Suprapubic skin (tissue), 3 donors: ENCODE measurements at regions not wholly inside any gene's neighbourhood (a gene's known extent, or its start where the extent isn't known, plus 50 kb on each side); places are given as distances from the start of the nearest gene placed in this dataset.

Experiments
- EP300 ChIP-seq: sonication (generic); formaldehyde crosslinking; IDR thresholded peaks from one replicate; pipeline ENCODE4 v1.6.1; 2017; ENCODE audit warnings: antibody characterized with exemption
- POLR2A ChIP-seq, 2 donors: fragments of 450-650 bp; IDR thresholded peaks; one replicate each; pipeline ENCODE4 v1.6.1; 2017; ENCODE audit warnings: antibody characterized with exemption in 2 of 2, mild to moderate bottlenecking in 2 of 2, moderate library complexity in 2 of 2
- TF ChIP-seq, protein P1 (sequence below), 2 donors: fragments of 200-600 bp in 1 of 2; fragments of 450-650 bp in 1 of 2; sonication (generic) in 1 of 2; IDR thresholded peaks; one replicate each; pipeline ENCODE4 v1.5.1; 2016 to 2019; ENCODE audit warnings: antibody characterized with exemption in 2 of 2, mild to moderate bottlenecking in 1 of 2, moderate library complexity in 1 of 2

DNA sequence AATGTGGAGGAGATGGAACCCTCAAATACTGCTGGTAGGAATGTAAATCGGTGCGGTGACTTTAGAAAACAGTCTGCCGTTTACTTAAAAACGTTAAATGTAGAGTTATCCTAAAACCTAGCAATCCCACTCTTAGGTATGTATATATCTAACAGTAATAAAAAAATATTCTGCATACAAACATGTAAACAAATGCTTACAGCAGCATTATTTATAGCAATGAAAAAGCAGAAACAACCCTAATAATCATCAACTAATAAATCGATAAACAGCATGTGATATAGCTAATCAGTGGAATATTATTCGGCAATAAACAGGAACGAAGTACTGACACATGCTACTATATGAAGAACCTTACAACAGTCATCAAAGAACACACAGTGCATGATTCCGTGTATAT, 144.7 kb downstream of the CNTN3 start:
- TF ChIP-seq, protein P1, sequence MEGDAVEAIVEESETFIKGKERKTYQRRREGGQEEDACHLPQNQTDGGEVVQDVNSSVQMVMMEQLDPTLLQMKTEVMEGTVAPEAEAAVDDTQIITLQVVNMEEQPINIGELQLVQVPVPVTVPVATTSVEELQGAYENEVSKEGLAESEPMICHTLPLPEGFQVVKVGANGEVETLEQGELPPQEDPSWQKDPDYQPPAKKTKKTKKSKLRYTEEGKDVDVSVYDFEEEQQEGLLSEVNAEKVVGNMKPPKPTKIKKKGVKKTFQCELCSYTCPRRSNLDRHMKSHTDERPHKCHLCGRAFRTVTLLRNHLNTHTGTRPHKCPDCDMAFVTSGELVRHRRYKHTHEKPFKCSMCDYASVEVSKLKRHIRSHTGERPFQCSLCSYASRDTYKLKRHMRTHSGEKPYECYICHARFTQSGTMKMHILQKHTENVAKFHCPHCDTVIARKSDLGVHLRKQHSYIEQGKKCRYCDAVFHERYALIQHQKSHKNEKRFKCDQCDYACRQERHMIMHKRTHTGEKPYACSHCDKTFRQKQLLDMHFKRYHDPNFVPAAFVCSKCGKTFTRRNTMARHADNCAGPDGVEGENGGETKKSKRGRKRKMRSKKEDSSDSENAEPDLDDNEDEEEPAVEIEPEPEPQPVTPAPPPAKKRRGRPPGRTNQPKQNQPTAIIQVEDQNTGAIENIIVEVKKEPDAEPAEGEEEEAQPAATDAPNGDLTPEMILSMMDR (IDR thresholded peaks at IDR 0.05), result no peak
- TF ChIP-seq EP300 (no peak), POLR2A (IDR thresholded peaks at IDR 0.05) (no peak)
